ENCODE measurements at regions not wholly inside any gene's neighbourhood (a gene's known extent, or its start where the extent isn't known, plus 50 kb on each side); places are given as distances from the start of the nearest gene placed in this dataset.

- no peak for DNase-seq (ENCODE audit: insufficient read length, low spot score)
Measured at GRCh38 chr5:7955476-7955875, 86.5 kb downstream of the MTRR start.

GRCh38 chr5:7957329-7957728, 88.4 kb downstream of the MTRR start:
- DNase-seq (ENCODE audit: insufficient read length, low spot score) (no peak), FAIRE-seq (no peak)

More at GRCh38 chr5:7955476-7955875, 86.5 kb downstream of the MTRR start:
- FAIRE-seq, result no peak

GRCh38 chr5:7960142-7960541, 91.2 kb downstream of the MTRR start:
- no peak for FAIRE-seq
- DNase-seq (ENCODE audit: insufficient read length, low spot score), result no peak

- DNase-seq (ENCODE audit: insufficient read length, low spot score), result no peak
- FAIRE-seq, result no peak
Measured at GRCh38 chr5:7961540-7961939, 92.6 kb downstream of the MTRR start.

- no peak for FAIRE-seq
Measured at GRCh38 chr5:7970816-7971215, 101.9 kb downstream of the MTRR start.

GRCh38 chr5:7976411-7977190, 107.7 kb downstream of the MTRR start:
- DNase-seq (ENCODE audit: insufficient read length, low spot score) (no peak), FAIRE-seq (no peak)

More at GRCh38 chr5:7970816-7971215, 101.9 kb downstream of the MTRR start:
- no peak for DNase-seq (ENCODE audit: insufficient read length, low spot score)

- no peak for DNase-seq (ENCODE audit: insufficient read length, low spot score)
- no peak for FAIRE-seq
Measured at GRCh38 chr5:7978114-7978513, 109.2 kb downstream of the MTRR start.

- no peak for FAIRE-seq
- no peak for DNase-seq (ENCODE audit: insufficient read length, low spot score)
Measured at GRCh38 chr5:7978991-7979390, 110.0 kb downstream of the MTRR start.

- FAIRE-seq, result no peak
Measured at GRCh38 chr5:7980881-7981280, 111.9 kb downstream of the MTRR start.

GRCh38 chr5:7983433-7983832, 114.5 kb downstream of the MTRR start:
- no peak for DNase-seq (ENCODE audit: insufficient read length, low spot score)
- FAIRE-seq, result no peak

More at GRCh38 chr5:7980881-7981280, 111.9 kb downstream of the MTRR start:
- DNase-seq (ENCODE audit: insufficient read length, low spot score), result no peak

GRCh38 chr5:7991125-7991821, 122.3 kb downstream of the MTRR start:
- DNase-seq (ENCODE audit: insufficient read length, low spot score) (no peak), FAIRE-seq (peak; percentile 60)

- FAIRE-seq, result no peak
- no peak for DNase-seq (ENCODE audit: insufficient read length, low spot score)
Measured at GRCh38 chr5:7995688-7996294, 126.8 kb downstream of the MTRR start.

GRCh38 chr5:8005416-8005815, 136.5 kb downstream of the MTRR start:
- DNase-seq (ENCODE audit: insufficient read length, low spot score), result no peak
- no peak for FAIRE-seq

- no peak for DNase-seq (ENCODE audit: insufficient read length, low spot score)
- FAIRE-seq, result no peak
Measured at GRCh38 chr5:8012131-8012977, 143.4 kb downstream of the MTRR start.

GRCh38 chr5:8013948-8014710, 145.2 kb downstream of the MTRR start:
- FAIRE-seq, result no peak
- no peak for DNase-seq (ENCODE audit: insufficient read length, low spot score)

- FAIRE-seq, result no peak
- no peak for DNase-seq (ENCODE audit: insufficient read length, low spot score)
Measured at GRCh38 chr5:8019719-8020218, 150.8 kb downstream of the MTRR start.

- FAIRE-seq, result no peak
Measured at GRCh38 chr5:8020861-8021514, 152.0 kb downstream of the MTRR start.

GRCh38 chr5:8028243-8028642, 159.3 kb downstream of the MTRR start:
- DNase-seq (ENCODE audit: insufficient read length, low spot score) (no peak), FAIRE-seq (no peak)

More at GRCh38 chr5:8020861-8021514, 152.0 kb downstream of the MTRR start:
- no peak for DNase-seq (ENCODE audit: insufficient read length, low spot score)

- DNase-seq (ENCODE audit: insufficient read length, low spot score) (no peak), FAIRE-seq (no peak)
Measured at GRCh38 chr5:8033261-8033660, 164.3 kb downstream of the MTRR start.

Measured in HTR-8/SVneo (cell line).